Suppressor macrophage (primary cell): ENCODE measurements at regions not wholly inside any gene's neighbourhood (a gene's known extent, or its start where the extent isn't known, plus 50 kb on each side); places are given as distances from the start of the nearest gene placed in this dataset.
A peak's percentile ranks its signal among the peaks of the same experiment; 100 is the strongest.
"Not testable (repeated sequence)": the region's sequence is repeated elsewhere in the genome, so short reads cannot be mapped to it uniquely, and the experiment has no call there.

Source experiments
- DNase-seq, 4 experiments: peaks; one replicate each; pipeline ENCODE4 v3.0.0-alpha.2; 2020 to 2022

DNA sequence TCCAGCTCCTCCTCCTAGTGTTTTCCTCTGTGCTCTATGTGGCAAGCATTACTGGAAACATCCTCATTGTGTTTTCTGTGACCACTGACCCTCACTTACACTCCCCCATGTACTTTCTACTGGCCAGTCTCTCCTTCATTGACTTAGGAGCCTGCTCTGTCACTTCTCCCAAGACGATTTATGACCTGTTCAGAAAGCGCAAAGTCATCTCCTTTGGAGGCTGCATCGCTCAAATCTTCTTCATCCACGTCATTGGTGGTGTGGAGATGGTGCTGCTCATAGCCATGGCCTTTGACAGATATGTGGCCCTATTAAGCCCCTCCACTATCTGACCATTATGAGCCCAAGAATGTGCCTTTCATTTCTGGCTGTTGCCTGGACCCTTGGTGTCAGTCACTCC is 64.0 kb downstream of the OR4F15 start:
- DNase-seq: not testable (repeated sequence)

DNA sequence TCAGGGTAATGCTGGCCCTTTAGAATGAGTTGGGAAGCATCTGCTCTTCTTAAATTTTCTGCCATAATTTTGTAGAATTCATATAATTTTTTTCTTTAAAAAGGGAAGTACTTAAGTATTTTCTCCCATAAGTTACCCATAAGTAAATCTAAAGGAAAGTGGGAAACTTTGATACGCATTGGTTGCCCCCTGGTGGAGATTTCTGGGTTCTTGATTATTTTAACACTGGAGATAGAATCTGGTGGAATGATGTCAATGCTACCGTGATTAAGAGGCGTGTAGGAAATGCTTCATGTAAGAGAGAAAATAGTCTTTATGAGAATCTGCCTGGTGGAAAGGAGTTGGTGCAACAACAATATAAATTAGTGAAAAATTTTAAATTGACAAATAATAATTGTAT is 65.6 kb downstream of the OR4F15 start:
- DNase-seq: not testable (repeated sequence)

DNA sequence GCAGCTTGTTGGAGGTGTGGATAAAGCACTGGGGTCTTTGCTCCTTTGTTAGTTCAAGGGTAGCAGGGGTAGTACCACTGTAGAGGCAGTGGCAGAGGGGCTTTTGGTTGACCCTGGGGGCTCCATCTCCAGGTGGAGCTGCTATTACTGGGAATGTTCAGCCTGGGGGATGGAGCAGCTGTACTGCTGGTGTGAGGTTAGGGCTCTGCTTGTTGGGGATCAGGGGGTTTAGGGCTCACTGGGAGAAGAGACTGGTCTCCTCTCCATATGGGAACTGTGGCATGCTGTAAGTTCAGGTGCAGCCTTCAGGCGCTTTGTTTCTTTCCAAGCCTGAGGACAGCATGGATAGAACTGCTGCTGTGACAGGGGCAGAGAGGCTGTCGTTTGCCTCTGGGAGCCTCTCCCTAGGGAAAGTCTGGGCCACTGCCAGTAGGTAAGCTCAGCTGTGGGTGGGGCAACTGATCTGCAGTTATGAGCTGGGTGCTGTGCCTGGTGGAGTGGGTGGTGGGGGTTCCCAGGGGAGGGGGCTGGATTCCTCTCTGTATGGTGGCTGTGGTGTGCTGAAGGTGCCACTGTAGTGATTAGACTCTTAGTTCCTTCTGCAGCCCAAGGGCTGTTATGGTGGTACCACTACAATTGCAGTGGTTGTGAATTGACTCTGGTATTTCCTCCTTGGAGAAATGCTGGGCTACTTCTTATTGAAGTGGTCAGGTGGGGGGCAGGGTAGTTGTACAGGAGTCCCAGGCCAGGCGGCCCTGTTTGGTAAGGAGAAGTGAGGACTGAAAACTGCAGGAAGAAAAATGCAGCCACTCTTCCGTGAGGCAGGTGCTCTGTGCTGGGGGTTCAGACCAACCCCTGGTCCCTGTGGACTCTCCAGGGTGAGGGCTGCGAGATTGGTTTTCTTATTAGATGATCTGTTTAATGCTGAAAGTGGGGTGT is 100.6 kb downstream of the OR4F15 start:
- DNase-seq: not testable (repeated sequence)

DNA sequence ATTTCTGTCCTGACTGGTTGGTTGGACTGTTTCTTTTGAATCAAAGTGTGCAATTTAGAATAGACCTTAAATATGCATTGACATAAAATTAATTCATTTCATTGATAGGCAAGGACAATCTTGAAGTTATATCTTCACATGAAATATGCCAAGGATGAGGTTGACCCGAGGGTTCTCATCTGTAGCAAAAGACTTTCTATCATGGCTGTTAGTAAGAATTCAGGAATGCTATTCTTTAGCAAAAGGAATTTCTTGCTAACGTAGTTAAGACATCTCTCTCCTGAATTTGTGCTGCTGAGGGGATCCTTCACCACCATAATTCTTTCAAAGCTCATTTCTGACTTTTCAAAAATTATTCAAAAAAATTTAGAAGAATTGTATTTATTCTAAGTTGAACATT is 112.6 kb downstream of the OR4F15 start:
- not testable (repeated sequence) for DNase-seq

DNA sequence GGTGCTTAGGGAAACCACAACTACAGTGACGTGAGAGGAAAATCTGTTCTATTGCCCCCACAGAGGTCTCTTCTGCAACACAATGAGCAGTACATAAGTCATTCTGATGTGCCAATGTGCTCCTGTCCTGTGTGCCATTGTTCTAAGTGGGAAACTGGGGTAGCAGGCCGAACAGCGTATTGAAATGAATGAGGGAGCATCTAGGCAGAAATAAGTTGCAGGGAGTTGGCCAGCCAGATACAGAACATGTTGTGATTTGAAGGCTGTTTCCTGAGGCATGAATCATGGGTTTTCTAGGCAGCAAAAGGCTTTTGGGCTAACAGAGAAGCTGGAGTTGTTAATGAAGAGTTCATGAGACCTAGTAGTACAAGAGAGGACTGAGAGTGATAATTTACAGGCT is 122.5 kb downstream of the OR4F15 start:
- DNase-seq: not testable (repeated sequence)

DNA sequence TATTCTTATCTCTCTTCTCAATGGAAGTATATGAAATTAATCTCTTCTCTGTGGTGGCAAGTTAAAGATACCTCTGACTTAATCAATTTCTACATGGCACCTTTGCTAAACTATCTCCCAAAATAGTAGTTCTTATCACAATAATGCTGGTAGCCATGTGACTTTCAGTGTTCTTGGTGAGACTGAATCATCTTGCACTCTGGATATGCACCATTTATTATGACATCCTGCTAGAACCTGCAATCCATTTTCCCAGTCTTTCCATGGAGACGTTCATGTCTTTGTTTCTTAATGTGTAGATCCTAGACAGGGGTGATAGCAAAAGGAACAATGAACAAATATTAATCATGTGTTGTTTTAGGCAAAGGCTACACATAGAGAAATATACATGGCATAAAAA is 125.4 kb downstream of the OR4F15 start:
- DNase-seq: not testable (repeated sequence)

DNA sequence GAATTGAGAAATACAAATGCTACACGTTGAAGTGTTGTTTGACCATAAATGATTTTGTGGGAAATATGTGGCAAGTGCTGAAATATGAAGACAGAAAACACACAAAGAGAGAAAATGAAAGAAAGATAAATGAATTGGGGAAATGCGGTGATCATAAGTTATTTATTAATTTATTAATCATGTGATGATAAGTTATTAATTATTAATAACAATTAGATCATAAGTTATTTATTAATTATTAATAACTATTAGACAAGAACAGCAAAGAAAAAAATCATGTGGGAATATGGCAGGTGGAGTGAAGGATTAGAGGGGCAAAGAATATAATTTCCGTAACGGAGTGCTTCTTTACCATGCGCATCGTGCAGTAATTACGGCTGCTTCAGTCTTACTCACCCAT is 126.6 kb downstream of the OR4F15 start:
- not testable (repeated sequence) for DNase-seq

DNA sequence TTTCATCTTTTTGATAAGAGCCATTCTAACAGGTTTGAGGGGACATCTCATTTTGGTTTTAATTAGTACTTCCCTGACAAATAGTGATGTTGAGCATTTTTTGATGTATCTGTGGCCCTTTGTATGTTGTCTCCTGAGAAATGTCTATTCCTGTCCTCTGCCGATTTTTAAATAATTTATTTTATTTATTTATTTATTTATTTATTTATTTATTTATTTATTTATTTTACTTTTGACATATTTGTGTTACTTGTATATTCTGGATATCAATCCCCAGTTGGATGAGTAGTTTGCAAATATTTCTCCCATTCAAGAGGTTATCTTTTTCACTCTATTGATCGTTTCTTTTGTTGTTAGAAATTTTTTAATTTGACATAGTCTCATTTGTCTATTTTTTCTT is 133.9 kb downstream of the OR4F15 start:
- not testable (repeated sequence) for DNase-seq

DNA sequence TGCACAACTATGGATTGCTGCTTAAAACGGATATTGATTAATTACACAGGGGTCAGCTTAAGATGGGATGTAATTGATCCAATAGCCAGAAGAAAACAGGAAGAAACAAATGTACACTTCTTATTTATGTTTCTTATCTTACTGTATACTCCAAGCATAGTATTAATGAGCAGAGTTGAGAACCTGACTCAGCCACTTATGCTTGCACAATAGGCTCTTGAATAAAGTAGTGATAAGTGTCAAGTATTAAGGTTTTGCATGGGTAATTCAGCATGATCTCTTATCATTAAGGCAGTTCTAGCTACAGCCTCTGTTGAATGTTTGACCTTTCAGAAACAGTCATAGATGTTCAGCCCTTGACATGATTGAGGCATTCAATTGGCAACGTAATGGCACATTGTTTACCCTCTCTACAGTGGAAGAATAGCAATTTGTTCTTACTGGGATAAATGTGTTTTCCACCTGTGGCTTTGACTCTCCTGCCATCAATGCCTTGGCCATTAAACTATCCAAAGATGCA is 136.5 kb downstream of the OR4F15 start:
- not testable (repeated sequence) for DNase-seq

DNA sequence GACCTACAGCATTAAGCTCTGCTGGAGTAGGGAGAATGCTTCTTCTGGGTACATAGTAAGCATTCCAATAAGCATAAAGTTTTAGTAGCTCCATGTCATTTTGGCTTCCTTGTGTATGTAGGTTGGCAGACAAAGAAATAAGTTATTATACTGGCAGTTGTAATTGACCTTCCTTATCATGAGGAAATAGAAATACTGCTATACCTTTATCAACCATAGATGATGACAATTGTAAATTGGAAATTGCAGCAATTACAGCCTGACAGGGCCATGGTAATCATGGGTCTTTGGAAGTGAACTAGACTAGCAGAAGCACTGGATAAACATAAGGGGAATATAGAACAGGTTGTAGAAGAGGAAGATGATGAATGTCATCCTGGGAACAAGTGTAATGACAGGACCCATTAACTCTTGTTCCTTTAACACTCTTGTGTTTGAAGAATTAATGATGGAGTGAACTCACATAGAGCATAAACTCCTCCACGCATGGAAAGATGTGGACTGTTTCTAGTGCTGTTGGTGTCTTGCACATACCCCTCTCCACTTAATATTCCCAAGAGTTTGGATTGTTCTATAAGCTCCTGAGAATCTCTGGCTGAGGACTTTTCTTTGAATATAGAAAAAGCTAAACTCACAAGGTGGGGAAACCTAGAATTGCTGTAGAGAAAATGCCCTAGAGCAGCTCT is 137.5 kb downstream of the OR4F15 start:
- not testable (repeated sequence) for DNase-seq

DNA sequence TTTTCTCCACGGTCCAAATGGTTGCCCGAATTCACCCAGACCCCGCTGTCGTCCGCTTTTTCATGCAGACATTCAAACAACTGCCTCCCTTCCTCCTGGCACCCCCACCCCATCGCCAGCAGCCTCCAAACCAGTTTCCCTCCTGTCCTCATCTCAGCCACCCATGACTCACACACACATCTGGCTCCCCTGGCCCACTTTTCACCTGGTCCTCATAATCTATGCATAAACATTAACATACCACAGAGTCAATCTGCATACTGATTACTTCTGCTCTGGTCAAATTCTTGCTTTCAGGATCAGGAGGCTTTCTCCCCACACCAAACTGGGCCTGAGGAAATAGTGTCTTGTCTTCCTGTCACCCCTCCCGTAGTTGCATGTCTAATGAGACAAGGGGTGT is 142.0 kb downstream of the OR4F15 start:
- not testable (repeated sequence) for DNase-seq

DNA sequence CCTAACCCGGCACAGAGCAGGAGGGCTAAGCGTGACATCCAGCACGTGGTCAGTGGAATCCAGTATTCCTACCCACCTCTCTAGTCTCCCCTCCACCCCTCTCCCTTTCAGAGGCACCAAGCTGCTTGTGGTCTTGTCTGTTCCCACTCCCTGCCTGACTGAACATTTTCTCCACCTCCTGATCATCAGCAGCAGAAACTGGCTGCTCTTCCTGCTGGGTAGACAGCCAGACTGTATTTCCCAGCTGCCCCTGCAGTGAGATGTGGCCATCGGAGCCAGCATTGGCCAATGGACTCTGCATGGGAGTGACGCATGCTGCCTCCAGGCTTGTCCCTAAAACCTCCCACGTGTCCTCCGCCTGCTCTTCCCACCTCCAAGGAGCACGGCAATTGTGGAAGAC is 143.8 kb downstream of the OR4F15 start:
- not testable (repeated sequence) for DNase-seq

DNA sequence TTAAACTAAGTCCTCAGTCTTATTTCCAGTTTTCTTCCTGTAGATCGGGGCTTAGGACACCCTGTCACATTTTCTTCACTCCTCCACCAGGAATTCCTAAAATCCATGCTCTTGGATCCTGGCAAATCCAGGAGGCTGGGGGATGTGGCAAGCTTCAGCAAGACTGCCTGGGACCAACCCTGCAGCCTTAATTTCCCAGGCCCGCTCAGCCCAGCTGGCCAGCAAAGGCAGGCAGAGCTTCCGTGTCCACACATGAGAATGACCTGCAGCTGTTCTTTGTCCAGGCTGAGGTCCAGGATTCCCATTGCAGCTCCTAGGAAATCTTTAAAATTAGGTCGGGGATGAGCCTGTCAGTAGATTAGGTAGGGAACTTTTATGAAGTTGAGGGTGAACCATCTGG is 146.7 kb downstream of the OR4F15 start:
- not testable (repeated sequence) for DNase-seq

DNA sequence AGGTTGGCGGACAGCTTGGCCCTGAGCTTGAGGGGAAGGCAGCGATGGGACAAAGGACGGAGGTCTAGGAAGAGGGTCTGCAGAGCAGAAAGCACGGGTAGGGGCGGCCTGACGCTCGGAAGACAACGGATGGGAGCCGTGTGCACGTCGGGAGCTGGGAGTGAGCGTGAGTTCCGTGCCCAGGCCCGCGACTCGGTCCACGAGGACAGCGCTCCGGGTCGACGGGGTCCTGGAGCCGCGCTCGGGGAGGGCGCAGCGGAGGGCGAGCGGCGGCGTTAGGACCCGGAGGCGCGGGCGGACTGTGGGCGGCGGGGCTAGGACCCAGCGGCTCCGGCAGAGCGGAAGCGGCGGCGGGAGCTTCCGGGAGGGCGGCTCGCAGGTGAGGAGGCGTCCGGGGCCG is 149.3 kb downstream of the OR4F15 start:
- DNase-seq: peak in 1 of 4 experiments; percentile 1

DNA sequence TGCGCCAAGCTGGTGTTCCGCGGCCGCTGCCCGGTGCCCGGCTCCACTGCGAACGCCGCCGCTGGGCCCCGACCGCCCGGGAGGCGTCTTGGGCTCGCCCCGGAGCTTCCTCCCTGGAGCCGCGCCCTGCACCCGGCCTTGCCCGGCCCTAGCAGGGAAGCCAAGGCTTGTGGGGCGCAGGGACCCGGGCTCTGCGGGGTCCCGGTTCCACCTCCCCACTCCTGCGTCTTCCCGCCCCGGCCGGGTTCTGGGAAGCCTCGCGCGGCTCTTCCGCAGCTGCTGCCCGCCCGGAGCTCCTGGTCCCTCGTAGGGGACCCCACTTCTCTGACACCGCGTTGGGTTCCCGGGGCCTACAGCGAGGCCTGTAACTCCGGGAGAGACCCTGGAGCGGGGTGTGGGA is 149.8 kb downstream of the OR4F15 start:
- not testable (repeated sequence) for DNase-seq

DNA sequence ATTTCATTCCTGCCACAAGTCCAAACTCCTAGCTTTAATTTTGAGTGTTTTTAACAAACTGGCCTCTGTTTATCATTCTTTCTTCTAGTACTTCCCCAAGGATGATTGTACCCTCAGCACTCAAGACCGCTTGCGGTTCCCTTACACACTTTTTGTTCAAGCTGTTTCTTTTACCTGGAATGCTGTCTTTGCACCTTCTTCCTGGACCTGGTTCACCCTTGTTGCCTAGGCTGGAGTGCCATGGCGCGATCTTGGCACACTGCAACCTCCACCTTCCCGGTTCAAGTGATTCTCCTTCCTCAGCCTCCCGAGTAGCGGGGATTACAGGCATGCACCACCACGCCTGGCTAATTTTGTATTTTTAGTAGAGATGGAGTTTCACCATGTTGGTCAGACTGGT is 151.7 kb downstream of the OR4F15 start:
- not testable (repeated sequence) for DNase-seq

DNA sequence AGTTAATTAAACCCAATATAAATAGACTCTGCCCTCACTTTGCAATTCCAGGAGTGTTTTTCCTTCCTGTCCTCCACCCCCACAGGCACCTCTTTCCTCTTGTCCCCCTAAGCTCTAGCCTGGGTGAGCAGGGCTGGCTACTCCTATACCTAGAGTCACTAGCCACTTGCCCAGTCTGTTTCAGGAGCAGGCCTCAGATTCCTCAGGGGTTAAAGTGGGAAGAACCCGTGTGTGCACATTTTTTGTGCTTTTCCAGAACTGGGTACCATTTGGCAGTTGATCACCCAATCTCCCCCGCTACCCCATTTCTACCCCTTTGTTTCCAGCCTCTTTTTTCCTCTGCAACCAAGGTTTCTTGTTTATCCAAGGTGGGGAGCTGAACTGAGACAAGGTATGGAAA is 153.4 kb downstream of the OR4F15 start:
- not testable (repeated sequence) for DNase-seq

DNA sequence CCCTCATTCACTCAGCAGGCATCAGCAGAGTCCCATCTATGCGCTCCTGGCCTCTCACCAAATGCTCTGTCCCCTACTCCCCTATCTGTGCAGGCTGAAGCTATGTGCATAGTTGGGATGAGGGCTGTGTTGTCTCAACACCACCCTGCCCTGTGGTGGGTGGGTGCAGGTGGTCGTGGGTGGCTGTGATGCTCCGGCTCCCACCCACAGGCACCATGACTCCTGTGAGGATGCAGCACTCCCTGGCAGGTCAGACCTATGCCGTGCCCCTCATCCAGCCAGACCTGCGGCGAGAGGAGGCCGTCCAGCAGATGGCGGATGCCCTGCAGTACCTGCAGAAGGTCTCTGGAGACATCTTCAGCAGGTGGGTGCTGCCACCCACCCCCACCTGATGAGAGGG is 153.9 kb downstream of the OR4F15 start:
- peak in 1 of 4 experiments; percentile 0 for DNase-seq

DNA sequence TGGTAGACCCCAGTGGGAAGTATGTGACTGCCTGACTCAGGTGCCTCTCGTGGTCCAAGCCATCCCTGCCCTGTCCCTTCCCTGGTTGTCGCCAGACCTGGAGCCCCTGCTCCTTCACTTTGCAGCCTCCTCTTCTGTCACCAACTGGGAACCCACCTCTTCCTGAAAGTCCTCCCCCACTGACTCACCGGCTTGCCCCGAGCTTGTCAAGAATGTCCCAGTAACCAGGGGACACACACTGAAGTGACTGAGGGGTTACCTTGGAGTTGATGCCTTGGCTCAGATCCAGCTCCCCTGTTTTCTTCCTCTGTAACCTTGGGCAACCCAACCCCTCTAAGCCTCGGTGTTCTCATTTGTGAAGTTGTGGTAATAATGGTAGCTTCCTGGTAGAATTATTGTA is 155.4 kb downstream of the OR4F15 start:
- DNase-seq: not testable (repeated sequence)

DNA sequence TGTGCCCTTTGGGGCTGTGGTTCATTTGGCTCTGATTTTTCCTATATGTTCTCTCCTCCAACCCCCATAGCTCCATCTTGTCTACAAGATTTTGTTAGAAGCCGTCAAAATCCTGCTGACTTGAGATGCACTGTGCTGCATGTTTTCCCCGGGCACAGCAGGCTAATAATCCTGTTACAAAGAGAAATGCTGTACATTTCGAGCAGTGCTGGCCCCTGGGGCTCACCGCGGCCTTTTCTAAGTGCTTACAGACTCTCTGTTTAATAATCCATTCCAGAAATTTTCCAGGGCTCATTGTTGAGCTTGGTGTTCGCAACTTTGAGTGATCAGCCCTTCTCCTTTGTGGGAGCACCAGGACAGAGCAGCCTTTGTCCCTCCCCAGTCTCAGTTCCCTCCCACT is 158.6 kb downstream of the OR4F15 start:
- not testable (repeated sequence) for DNase-seq

DNA sequence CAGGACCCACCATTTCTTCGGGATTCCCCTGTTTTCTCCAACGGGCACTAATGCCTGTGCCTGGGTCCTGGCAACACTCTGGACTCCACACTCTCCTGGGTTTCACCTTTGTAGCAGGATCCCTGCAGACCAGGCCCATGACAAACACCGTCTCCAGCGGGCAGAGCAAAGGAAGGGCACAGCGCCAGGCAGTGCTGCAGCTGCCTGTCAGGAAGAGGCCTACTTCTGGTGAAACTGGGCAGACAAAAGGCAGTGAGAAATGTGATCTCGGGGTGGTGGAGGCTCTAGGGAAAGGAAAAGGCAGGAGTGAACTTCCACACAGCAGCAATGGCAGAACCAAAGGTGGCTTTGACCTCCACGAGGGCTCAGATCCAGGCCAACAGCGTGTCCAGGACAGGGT is 165.3 kb downstream of the OR4F15 start:
- not testable (repeated sequence) for DNase-seq

DNA sequence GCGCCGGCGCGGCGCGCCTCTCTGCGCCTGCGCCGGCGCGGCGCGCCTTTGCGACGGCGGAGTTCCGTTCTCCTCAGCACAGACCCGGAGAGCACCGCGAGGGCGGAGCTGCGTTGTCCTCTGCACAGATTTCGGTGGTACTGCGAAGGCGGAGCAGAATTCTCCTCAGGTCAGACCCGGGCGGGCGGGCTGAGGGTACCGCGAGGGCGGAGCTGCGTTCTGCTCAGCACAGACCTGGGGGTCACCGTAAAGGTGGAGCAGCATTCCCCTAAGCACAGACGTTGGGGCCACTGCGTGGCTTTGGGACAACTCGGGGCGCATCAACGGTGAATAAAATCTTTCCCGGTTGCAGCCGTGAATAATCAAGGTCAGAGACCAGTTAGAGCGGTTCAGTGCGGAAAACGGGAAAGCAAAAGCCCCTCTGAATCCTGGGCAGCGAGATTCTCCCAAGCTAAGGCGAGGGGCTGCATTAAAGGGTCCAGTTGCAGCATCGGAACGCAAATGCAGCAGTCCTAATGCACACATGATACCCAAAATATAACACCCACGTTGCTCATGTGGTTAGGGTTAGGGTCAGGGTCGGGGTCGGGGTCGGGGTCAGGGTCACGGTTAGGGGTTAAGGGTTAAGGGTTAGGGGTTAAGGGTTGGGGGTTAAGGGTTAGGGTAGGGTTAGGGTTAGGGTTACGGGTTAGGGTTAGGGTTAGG is 168.4 kb downstream of the OR4F15 start:
- peak in 3 of 4 experiments; percentile 1 to 6 (median 2) for DNase-seq
